ENCODE measurements at regions not wholly inside any gene's neighbourhood (a gene's known extent, or its start where the extent isn't known, plus 50 kb on each side); places are given as distances from the start of the nearest gene placed in this dataset.
"Not testable (repeated sequence)": the region's sequence is repeated elsewhere in the genome, so short reads cannot be mapped to it uniquely, and the experiment has no call there.

DNA sequence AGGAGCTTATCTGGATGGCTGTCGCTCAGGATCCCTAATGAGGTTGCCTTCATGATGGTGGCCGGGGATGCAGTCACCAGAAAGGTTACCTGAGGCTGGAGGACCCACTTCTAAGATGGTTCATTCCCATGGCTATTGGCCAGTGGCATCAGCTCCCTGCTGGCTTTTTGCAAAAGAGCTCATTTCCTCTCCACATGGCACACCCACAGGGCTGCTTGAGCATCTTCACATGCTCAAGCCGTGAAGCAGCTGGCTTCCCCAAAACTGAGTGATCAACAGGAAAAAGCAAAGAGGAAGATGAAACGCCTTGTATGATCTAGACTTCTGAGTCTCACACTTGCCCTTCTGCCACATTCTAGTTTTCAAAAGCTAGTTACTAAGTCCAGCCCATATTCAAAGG is 124.6 kb upstream of the CXADR start:
- no peak for DNase-seq

DNA sequence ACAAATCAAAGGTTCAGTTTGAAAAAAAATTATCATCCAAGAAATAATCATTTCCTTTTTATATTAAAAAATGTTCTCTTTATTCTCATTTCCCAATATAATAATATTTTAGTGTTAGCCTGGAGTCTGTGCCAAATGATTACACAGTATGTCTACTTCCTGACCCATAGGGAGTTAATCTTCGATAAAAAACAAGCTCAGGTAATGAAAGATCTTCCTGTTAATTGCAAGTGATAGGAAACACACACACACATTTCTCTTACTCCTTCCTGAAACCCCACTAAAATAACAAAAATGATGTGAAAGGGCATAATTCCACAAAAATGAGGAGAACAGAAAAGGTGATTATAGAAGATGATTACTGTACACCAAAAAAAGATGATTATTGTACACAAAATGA is 123.5 kb upstream of the CXADR start:
- DNase-seq: no peak

DNA sequence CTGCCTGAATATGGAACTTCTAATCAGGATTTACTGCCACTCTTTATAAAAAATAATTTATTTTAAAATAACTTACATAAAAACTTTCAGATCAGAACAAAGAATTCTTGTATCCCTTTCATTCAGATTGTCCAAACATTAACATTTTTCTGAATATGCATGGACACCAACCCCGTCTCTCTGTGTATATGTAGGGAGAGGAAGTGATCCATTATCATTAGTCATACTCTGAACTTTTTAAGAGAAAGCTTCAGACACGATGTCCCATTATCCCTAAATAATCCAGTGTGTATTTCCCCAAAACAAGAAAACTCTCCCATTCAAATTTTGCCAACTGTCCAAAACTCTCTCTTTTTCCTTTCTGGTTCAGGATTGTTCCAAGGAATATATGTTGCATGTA is 122.3 kb upstream of the CXADR start:
- DNase-seq: no peak

DNA sequence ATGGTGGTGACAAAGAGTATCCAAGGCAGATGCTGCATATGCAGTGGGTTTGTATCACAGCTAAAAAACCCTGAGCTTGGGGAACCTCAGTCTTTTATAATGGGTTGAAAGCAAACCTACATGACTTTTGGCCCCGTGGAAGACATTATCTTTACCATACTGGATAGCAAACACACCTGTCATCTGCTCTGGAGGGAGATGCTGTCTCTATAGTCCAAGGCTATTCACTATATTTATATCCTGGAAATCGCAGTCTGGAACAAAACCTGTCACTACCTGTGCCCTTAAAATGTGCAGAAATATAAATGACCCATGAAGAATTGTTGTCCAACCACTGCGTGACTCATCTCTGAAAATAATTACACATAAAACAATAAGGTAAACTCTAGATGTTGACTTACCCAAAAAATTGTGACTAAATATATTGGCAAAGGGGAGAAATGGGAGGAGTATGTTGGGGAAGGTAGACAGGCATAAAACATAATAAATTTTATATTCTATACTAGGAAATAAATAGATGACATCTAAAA is 121.0 kb upstream of the CXADR start:
- no peak for DNase-seq

DNA sequence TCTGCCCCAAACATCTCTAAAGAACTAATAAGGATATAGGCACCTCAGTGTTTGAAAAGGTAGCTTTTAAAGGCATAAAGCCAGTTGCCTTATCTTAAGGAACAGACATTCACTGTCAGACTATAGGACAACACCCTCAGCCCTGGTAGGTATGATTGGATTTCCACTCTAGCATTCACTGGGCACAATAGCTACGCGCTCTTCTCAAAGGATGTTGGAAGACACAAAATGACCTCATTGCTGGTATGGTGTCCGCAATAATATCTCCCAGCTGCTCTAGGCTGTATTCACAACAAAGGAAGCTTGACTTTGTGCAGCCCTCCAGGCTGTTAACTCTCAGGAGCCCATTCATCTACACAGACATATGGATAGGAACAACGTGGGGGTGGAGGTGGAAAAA is 119.4 kb upstream of the CXADR start:
- peak; percentile 24 for DNase-seq

DNA sequence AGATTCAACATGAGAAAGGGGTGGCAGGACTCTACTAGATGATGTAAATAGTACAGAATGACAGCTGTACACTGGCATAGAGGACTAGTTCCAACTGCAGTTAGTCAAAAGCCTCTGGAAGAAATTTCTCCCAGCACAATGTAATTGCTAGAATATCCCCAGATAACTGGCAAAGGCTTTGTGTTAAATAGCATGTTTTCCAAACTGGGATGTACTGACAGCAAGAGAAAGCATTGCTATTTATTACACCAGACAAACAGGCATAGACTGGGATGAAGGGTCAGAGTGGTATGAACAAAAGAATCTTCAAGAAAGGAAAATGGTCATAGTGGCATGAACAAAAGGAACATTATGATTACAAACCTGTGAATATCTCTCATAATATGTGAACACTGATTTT is 115.9 kb upstream of the CXADR start:
- DNase-seq: no peak

DNA sequence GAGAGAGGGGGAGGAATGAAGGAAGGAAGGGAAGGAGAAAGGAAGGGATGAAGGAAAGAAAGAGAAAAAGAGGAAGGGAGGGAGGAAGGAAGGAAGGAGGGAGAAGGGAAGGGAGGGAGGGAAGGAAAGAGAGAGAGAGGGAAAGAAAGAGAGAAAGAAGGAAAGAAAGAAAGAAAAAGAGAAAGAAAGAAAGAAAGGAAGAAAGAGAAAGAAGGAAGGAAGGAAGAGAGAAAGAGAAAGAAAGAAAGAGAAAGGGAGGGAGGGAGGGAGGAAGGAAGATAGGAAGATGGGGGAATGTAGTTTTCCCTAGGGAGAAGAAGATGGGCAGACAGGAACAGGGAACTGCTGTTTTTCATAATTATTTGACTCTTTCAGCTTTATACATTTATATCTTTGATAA is 115.1 kb upstream of the CXADR start:
- DNase-seq: no peak

DNA sequence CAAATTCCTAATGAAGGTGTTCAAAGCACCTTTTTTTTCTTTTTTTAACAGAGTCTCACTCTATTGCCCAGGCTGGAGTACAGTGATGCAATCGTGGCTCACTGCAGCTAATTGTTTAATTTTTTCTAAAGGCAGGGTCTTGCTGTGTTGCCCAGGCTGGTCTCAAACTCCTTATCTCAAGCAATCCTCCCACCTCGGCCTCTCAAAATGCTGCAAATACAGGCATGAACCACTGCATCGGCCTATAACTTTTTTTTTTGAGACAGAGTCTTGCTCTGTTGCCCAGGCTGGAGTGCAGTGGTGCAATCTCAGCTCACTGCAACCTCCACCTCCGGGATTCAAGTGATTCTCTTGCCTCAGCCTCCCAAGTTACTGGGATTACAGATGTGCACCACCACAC is 113.9 kb upstream of the CXADR start:
- not testable (repeated sequence) for DNase-seq

DNA sequence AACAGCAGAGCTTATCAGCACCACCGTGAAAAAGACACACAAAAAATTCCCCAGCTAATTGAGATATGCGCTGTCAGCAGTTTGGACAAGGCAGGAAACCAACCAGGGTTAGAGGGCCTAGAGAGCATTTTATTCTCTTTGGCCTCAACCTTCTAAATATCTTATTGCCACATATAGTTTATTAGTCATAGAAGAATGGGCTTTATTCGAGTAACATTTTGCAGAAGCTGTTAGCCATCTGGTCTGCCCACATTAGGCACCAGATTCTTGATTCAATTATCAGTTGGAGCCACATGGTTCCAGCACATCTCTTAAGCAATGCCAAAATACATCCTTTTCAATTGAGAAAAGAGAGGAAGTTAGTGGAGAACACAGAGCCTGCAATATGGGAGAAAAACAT is 109.9 kb upstream of the CXADR start:
- DNase-seq: peak; percentile 79

DNA sequence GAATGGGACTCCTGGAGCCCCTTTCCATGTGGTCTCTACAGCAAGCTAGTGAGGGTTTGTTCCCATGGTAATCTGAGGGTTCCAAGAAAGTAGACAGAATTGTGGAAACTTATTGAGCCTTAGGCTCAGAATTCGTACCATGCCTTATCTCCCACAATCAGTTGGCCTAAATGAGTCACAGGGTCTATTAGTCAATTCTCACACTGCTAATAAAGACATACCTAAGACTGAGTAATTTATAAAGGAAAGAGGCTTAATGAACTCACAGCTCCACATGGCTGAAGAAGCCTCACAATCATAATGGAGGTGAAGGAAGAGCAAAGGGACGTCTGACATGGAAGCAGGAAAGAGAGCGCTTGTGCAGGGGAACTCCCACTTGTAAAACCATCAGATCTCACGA is 106.6 kb upstream of the CXADR start:
- no peak for DNase-seq

DNA sequence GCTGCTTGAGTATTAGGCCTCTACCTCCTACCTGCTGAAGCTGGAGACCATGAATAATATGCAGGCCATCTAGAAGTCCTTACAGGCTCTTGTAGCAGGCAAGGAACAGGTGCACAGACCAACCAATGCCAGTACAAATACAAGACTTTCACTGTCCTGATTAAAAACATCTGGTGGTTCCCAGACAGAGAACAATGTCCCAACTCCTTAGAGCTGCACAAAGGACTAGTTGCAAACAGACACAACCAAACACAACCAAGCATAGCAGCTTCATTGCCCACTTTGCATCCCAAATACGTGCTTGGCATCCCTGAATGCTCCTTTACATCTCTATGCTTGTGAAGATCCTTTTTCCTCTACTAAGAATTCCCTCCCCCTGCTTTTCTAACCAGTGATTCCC is 98.1 kb upstream of the CXADR start:
- DNase-seq: no peak

DNA sequence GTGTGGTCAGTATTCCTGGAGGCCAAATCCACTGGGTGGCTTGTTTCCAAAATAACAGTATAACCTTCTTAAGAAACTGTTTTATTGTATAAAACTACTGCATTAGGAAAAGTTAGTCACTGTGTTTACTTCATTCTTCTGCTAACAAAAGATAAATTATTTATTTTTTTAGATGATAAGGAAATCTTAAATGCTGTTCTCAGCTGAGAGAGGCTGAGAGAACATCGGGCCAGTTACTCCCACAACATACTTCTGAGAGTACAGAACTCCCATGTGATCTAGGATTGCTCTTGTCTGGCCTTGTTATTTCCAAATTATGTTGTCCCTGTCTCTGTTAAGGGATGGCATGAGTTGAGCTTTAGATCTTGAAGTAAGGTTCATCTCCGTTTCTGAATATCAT is 96.7 kb upstream of the CXADR start:
- DNase-seq: no peak

DNA sequence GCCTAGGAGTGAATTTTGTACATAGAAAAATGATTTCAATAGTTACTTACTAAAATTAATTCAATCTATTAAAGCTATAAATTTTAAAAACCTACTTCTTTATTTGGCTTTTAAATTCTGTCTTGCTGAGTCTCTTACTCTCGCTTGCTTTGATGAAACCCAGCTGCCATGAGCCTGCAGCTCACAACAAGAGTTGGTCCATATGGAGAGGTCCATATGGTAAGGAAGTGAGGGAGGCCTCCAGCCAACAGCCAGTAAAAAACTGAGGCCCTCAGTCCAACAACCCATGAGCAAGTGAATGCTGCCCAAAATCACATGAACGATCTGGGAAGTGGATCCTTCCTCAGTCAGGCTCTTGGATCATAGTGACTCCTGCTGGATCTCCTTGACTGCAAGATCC is 89.9 kb upstream of the CXADR start:
- no peak for DNase-seq

DNA sequence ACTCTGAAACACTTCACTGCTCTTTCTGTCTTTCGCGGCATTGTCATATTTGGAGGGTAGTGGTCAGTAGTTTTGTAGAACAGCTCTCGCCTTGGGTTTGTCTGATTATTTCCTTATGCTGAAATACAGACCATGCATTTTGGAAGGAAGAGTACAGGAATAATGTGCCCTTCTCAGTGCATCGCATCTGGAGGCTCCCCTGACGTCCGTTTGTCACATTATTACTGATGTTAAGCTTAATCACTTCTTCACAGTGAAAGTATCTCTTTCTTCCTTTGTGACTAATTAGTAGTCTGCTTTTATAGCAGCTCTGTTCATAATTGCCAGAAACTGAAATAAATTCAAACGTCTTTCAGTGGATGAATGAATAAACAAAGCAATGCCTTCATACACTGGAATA is 85.7 kb upstream of the CXADR start:
- no peak for DNase-seq

DNA sequence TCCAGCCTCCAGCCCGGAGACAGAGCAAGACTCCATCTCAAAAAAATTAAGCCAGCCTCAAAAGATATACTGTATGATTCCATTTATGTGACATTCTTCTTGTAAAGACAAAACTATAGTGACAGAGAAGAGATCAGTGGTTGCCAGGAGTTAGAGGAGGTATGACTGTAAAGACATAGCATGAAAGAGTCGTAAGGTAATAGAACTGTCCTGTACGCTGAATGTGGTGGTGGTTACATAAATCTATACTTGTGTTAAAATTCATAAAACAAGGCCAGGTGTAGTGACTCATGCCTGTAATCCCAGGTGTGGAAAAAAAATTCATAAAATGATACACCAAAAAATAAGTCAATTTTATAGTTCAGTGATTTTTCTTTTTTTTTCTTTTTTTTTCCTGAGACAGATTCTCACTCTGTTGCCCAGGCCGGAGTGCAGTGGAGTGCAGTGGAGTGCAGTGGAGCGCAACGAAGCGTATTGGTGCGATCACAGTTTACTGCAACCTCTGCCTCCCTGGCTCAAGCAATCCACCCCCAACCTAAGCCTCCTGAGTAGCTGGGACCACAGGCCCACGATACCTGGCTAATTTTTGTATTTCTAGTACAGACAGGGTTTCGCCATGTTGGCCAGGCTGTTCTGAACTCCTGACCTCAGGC is 84.9 kb upstream of the CXADR start:
- no peak for DNase-seq

DNA sequence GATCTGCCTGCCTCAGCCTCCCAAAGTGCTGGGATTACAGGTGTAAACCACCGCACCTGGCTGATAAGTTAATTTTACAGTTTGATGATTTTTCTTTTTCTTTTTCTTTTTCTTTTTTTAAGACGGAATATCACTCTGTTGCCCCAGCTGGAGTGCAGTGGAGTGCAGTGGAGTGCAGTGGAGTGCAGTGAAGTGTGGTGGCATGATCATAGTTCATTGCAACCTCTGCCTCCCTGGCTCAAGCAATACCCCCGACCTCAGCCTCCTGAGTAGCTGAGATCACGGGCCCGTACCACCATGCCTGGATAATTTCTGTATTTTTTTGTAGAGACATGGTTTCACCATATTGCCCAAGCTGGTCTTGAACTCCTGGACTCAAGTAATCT is 84.4 kb upstream of the CXADR start:
- no peak for DNase-seq

DNA sequence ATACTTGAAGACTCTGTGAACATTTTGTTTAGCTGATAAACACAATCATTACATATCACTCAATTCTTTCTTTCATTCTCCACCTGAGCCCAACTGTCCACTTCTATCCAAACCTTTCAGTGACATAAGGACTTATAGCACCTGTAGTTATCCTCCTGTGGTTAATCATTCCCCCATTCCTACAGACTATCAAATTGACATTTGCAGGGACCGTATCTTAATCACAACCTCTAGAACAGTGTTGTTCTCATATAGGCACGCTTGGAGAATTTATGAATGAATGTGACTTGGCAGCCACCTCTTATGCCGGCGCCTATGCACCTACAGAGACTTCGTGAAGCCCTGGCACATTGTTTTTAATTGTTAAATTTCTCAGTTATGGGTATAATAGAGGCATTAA is 83.9 kb upstream of the CXADR start:
- DNase-seq: no peak

DNA sequence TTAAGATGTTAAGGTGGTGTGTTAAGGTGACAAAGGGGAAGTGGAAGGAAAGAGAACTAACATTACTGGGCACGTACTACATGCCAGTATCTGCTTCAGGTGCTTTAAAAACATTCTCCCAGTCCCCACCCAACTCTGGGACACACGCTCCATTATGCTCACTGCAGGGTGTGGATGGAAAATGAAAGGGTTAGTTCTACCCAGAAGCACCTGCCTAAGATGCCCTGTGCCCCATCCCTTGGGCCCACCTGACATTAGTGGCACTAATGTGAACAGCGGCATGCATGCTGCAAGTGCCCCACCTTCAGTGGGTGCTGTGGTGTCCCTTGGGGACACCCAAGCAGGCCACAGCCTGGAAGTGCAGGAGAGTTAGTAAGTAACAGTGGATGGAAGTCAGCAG is 82.9 kb upstream of the CXADR start:
- DNase-seq: no peak

DNA sequence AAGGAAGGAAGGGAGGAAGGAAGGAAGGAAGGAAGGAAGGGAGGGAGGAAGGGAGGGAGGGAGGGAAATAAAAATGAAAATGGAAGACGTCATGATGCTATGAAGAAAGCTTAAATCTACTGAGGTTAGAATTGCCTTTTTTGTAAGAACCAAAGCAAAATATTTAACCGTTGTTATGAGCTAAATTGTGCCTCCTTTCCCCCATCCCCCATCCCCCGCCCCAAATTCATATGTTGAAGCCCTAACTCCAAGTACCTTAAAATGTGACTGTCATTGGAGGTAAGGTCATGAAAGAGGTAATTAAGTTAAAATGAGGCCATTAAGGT is 80.1 kb upstream of the CXADR start:
- no peak for DNase-seq

DNA sequence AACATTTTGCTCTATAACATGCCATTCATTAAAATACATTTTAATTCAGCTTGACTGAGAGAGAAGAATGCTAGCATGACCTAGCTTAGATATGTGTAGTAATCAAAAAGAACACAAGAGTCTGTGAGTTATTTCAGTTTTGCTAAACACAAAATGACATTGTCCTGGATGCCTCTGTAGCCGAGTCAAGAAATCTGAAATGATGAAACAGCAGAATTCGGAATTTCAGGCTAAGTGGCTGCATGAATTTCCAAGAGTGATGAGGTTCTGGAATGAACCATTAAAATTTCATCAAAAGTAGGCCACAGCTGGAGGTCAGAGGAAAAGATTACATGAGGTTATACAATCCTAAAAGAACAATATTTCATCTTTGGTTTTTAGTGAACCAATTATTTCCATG is 79.1 kb upstream of the CXADR start:
- no peak for DNase-seq

DNA sequence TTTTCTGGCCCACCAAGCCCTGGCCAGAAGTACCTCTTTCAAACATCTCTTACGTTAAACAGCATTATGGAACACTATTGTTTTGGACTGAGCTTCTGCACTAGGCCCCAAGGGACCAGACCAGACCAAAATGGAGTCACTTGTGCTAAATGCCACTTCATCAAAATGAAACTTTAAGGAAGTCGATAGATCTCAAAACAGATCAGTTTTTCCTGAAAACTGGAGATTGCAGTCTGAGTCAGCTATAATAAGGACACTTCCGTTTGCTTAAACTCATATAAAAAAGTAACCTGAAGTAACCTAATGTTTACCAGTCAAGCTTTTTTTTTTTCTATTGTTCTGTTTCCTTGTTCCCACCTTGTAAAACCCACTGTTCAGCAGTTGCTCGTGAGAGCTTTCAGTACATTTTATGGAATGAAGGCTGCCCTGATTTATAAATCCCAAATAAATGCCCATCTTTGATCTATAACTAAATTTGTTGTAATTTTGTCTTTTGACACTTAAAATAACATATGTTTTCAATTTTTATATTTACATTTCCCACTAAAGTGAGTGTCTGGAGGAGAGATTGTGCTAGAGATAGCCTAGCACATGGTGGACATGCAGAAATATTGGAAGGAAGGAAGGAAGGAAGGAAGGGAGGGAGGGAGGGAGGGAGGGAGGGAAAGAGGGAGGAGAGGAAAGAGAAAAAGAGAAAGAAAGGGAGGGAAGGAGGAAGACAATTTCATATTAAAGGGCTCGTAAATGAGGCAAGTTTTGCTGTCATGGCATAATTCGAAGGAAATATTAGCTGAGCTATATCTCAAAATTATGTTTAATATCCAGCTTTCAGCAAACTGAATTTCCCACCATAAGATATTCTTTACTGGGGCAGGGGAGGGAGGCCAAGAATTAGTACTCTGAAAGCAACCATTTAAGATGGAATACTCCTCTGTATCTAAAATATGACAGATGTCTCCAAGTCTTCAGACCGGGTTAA is 77.0 kb upstream of the CXADR start:
- no peak for DNase-seq

DNA sequence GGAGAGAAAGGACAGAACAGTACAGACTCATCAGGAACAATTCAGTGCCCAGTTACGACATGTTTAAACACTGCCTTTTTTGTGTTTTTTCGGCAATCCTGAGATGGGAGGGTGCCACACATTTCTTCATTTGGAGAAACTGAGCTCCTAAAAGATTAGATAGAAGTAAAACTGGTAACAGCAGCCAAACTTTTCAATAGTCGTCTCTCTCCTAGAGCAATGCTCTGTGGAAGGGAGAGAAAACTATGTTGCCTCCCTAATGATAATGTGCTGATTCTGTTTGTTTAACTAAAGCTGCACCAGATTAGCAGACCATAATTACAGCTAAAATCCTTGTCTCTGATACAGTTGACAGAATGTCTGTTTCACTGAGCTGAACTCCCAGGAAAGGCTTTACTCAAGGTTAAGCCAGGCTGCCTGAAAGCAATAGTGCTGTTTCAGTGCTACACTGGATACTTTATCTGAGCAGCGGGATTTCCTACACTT is 76.2 kb upstream of the CXADR start:
- DNase-seq: no peak

DNA sequence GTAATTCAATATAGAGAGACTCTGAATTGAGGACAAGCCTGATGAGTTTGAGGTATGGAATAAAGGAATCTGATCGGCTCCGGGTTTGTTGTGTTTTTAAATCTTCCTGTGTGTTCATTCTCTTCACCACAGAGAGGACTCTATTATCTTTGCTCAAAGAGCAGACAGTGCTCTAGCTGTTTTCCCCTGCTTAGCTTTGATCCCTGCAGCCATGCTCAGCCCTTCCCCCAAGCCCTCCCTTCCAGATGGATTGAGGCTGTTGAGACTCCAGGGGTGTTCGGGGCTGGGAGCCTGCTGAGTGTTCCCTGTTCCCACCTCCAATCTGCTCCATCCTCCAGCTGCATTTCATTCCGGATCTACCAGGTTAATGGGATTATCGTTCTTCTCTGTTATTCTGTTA is 74.2 kb upstream of the CXADR start:
- no peak for DNase-seq

DNA sequence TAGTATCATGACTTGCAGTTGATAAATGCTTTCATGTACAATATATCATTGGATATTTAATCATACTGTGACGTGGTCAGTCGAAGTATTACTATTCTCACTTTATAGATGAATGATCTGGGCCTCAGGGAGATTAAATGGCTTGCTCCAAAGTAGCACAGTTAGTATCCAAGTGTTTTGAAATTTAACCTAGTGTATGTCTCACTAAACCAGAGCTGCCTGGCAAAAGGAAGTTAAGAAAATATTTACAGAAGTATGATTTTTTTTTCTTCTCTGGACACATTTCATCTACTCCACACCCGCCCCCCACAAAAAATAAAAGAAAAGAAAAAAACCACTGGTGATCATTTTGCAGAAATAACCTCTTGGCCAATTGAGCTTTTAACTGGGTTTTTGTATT is 71.9 kb upstream of the CXADR start:
- DNase-seq: no peak
